WTC11 (cell line): ENCODE measurements at regions not wholly inside any gene's neighbourhood (a gene's known extent, or its start where the extent isn't known, plus 50 kb on each side); places are given as distances from the start of the nearest gene placed in this dataset.

ENCODE experiments used
- ATAC-seq: fragments of 200-7000 bp; cut with Tn5 transposase; 2 replicates; pipeline ENCODE4 v1.10.0; 2021; ENCODE audit warnings: mild to moderate bottlenecking, moderate library complexity
- CTCF ChIA-PET: fragments of 300-600 bp; sonication (Branson Sonifier 250); formaldehyde crosslinking; loops from one replicate; lab custom pipeline; 2021; ENCODE audit warnings: antibody characterized with exemption; lab: Charles Lee
- POLR2A ChIA-PET: fragments of 350-600 bp; sonication (Branson Sonifier 250); formaldehyde crosslinking; loops from one replicate; lab custom pipeline; 2021; ENCODE audit warnings: antibody characterized with exemption; lab: Charles Lee
- DNase-seq: peaks from one replicate; pipeline ENCODE4 v3.0.0; 2021; ENCODE audit warnings: low spot score
- H3K27ac Mint-ChIP-seq: 2 replicates; pipeline ENCODE4 v1.8.0; 2021; ENCODE audit warnings: mixed read lengths
- H3K27me3 Mint-ChIP-seq: 2 replicates; pipeline ENCODE4 v1.8.0; 2021; ENCODE audit warnings: low read depth, mild to moderate bottlenecking, moderate library complexity, mixed read lengths
- H3K36me3 Mint-ChIP-seq: 2 replicates; pipeline ENCODE4 v1.8.0; 2021; ENCODE audit warnings: mixed read lengths
- H3K4me1 Mint-ChIP-seq: 2 replicates; pipeline ENCODE4 v1.8.0; 2022; ENCODE audit warnings: mixed read lengths
- H3K4me3 Mint-ChIP-seq: 2 replicates; pipeline ENCODE4 v1.8.0; 2021; ENCODE audit warnings: mild to moderate bottlenecking, moderate library complexity, mixed read lengths
- H3K9me3 Mint-ChIP-seq: 2 replicates; pipeline ENCODE4 v1.8.0; 2021; ENCODE audit warnings: mixed read lengths
- CDX4 ChIP-seq: fragments of 250-450 bp; sonication (Bioruptor Pico); IDR thresholded peaks from 2 replicates; pipeline ENCODE4 v1.9.0; 2021; ENCODE audit warnings: moderate library complexity, mild to moderate bottlenecking, inconsistent platforms, borderline replicate concordance
- EMX1 ChIP-seq: fragments of 250-450 bp; sonication (Bioruptor Pico); IDR thresholded peaks from 2 replicates; pipeline ENCODE4 v1.8.0; 2021; ENCODE audit warnings: mild to moderate bottlenecking
- ESRRA ChIP-seq: sonication (generic); formaldehyde crosslinking; IDR thresholded peaks from 2 replicates; pipeline ENCODE4 v1.8.1; 2022; ENCODE audit warnings: mild to moderate bottlenecking, missing genetic modification reagents, borderline replicate concordance
- FOXP1 ChIP-seq: sonication (generic); formaldehyde crosslinking; IDR thresholded peaks from 2 replicates; pipeline ENCODE4 v1.8.0; 2022; ENCODE audit warnings: missing genetic modification reagents, mild to moderate bottlenecking, moderate library complexity, borderline replicate concordance
- GTF2I ChIP-seq: fragments of 250-450 bp; sonication (Bioruptor Pico); conservative IDR thresholded peaks from 2 replicates; pipeline ENCODE4 v1.4.0; 2021; ENCODE audit warnings: mild to moderate bottlenecking
- NFYB ChIP-seq: sonication (generic); formaldehyde crosslinking; conservative IDR thresholded peaks from 2 replicates; pipeline ENCODE4 v1.8.0; 2022; ENCODE audit warnings: low read depth, missing genetic modification reagents
- NR1H2 ChIP-seq: sonication (generic); formaldehyde crosslinking; IDR thresholded peaks from 2 replicates; pipeline ENCODE4 v1.9.0; 2021; ENCODE audit warnings: mild to moderate bottlenecking, moderate library complexity, missing genetic modification reagents
- NR3C1 ChIP-seq: sonication (generic); formaldehyde crosslinking; conservative IDR thresholded peaks from 2 replicates; pipeline ENCODE4 v1.8.1; 2023; ENCODE audit warnings: low read depth, mild to moderate bottlenecking, missing genetic modification reagents
- PRRX2 ChIP-seq: fragments of 250-450 bp; sonication (Bioruptor Pico); IDR thresholded peaks from 2 replicates; pipeline ENCODE4 v1.8.0; 2021; ENCODE audit warnings: mild to moderate bottlenecking
- SOX15 ChIP-seq: fragments of 250-450 bp; sonication (Bioruptor Pico); IDR thresholded peaks from 2 replicates; pipeline ENCODE4 v1.9.0; 2021; ENCODE audit warnings: mild to moderate bottlenecking
- TCF7 ChIP-seq: sonication (generic); formaldehyde crosslinking; IDR thresholded peaks from 2 replicates; pipeline ENCODE4 v1.8.0; 2022; ENCODE audit warnings: mild to moderate bottlenecking, low read depth, missing genetic modification reagents, moderate library complexity
- TP53 ChIP-seq: sonication (generic); formaldehyde crosslinking; IDR thresholded peaks from 2 replicates; pipeline ENCODE4 v1.8.1; 2023; ENCODE audit warnings: mild to moderate bottlenecking, missing genetic modification reagents
- USF1 ChIP-seq: sonication (generic); formaldehyde crosslinking; IDR thresholded peaks from 2 replicates; pipeline ENCODE4 v1.8.0; 2022; ENCODE audit warnings: mild to moderate bottlenecking, missing genetic modification reagents
- ZNF138 ChIP-seq: sonication (generic); formaldehyde crosslinking; conservative IDR thresholded peaks from 2 replicates; pipeline ENCODE4 v1.8.1; 2022; ENCODE audit warnings: mild to moderate bottlenecking, moderate library complexity, missing genetic modification reagents
- ZNF671 ChIP-seq: fragments of 250-450 bp; sonication (Bioruptor Pico); IDR thresholded peaks from 2 replicates; pipeline ENCODE4 v1.8.0; 2021; ENCODE audit warnings: mild to moderate bottlenecking
- ZSCAN18 ChIP-seq: fragments of 250-450 bp; sonication (Bioruptor Pico); IDR thresholded peaks from 2 replicates; pipeline ENCODE4 v2.1.2; 2022; ENCODE audit warnings: mild to moderate bottlenecking, moderate library complexity
- TF ChIP-seq, protein P1 (sequence below): sonication (generic); formaldehyde crosslinking; IDR thresholded peaks from 2 replicates; pipeline ENCODE4 v1.8.1; 2023; ENCODE audit warnings: mild to moderate bottlenecking, missing genetic modification reagents, moderate library complexity
- TF ChIP-seq, protein P2 (sequence below): sonication (generic); formaldehyde crosslinking; IDR thresholded peaks from 2 replicates; pipeline ENCODE4 v1.8.0; 2022; ENCODE audit warnings: mild to moderate bottlenecking, missing genetic modification reagents
- TF ChIP-seq, protein P3 (sequence below): sonication (generic); formaldehyde crosslinking; IDR thresholded peaks from 2 replicates; pipeline ENCODE4 v1.8.1; 2023; ENCODE audit warnings: mild to moderate bottlenecking, missing genetic modification reagents
- TF ChIP-seq, protein P4 (sequence below): sonication (generic); formaldehyde crosslinking; IDR thresholded peaks from 2 replicates; pipeline ENCODE4 v1.8.1; 2022; ENCODE audit warnings: low read depth, missing genetic modification reagents, borderline replicate concordance
- TF ChIP-seq, protein P5 (sequence below): sonication (generic); formaldehyde crosslinking; conservative IDR thresholded peaks from 2 replicates; pipeline ENCODE4 v1.8.1; 2023; ENCODE audit warnings: mild to moderate bottlenecking, low read depth, missing genetic modification reagents, moderate library complexity

DNA sequence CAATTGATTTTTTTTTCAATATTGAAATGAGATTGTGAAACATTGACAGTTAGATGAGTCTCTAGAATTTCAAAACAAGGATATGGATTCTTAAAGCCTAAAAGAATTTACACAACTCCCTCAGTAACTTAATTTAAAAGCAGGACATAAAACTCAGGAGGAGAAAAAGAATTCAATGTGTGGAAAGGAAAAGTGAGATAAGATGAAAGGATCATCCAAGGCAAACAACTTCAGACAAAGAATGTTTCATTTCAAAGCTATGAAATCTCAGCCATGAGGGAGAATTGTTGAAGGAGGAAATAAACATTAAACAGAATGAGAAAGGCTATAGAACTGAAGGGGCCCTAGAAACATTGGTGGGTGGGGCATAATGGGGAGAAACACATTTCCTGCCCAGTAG is 191.7 kb upstream of the NOX3 start:
- Mint-ChIP-seq H3K9me3 (peaks cover 2% of the 10 kb centered on the region), H3K27ac (no peak overlapping the region), H3K27me3 (no peaks in the 10 kb centered on the region), H3K4me3 (no peak overlapping the region), H3K4me1 (peaks cover 14% of the 10 kb centered on the region)
- POLR2A ChIA-PET: no interaction called here
- no peak; the same call in 1 of the 2 replicates for ATAC-seq
- CTCF ChIA-PET: no interaction called here
- TF ChIP-seq, protein P1, sequence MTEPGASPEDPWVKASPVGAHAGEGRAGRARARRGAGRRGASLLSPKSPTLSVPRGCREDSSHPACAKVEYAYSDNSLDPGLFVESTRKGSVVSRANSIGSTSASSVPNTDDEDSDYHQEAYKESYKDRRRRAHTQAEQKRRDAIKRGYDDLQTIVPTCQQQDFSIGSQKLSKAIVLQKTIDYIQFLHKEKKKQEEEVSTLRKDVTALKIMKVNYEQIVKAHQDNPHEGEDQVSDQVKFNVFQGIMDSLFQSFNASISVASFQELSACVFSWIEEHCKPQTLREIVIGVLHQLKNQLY (CRISPR knock-in tag): no peak
- TF ChIP-seq EMX1 (CRISPR knock-in tag) (no peak), NR3C1 (CRISPR knock-in tag) (no peak), NR1H2 (CRISPR knock-in tag) (no peak), CDX4 (CRISPR knock-in tag) (no peak), FOXP1 (CRISPR knock-in tag) (no peak), TCF7 (CRISPR knock-in tag) (no peak), GTF2I (CRISPR knock-in tag) (no peak), ESRRA (CRISPR knock-in tag) (no peak)
- TF ChIP-seq, protein P2, sequence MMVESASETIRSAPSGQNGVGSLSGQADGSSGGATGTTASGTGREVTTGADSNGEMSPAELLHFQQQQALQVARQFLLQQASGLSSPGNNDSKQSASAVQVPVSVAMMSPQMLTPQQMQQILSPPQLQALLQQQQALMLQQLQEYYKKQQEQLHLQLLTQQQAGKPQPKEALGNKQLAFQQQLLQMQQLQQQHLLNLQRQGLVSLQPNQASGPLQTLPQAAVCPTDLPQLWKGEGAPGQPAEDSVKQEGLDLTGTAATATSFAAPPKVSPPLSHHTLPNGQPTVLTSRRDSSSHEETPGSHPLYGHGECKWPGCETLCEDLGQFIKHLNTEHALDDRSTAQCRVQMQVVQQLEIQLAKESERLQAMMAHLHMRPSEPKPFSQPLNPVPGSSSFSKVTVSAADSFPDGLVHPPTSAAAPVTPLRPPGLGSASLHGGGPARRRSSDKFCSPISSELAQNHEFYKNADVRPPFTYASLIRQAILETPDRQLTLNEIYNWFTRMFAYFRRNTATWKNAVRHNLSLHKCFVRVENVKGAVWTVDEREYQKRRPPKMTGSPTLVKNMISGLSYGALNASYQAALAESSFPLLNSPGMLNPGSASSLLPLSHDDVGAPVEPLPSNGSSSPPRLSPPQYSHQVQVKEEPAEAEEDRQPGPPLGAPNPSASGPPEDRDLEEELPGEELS: no peak
- TF ChIP-seq, protein P3, sequence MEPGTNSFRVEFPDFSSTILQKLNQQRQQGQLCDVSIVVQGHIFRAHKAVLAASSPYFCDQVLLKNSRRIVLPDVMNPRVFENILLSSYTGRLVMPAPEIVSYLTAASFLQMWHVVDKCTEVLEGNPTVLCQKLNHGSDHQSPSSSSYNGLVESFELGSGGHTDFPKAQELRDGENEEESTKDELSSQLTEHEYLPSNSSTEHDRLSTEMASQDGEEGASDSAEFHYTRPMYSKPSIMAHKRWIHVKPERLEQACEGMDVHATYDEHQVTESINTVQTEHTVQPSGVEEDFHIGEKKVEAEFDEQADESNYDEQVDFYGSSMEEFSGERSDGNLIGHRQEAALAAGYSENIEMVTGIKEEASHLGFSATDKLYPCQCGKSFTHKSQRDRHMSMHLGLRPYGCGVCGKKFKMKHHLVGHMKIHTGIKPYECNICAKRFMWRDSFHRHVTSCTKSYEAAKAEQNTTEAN (CRISPR knock-in tag): no peak
- TF ChIP-seq, all 79 proteins: peak for 0
- H3K36me3 Mint-ChIP-seq: peaks cover 2% of the 10 kb centered on the region
- DNase-seq: no peak

GRCh38 chr6:155646443-155646842 is 190.8 kb upstream of the NOX3 start:
- CTCF ChIA-PET: no interaction called here
- H3K4me1 Mint-ChIP-seq: peaks cover 14% of the 10 kb centered on the region
- H3K36me3 Mint-ChIP-seq: peaks cover 6% of the 10 kb centered on the region
- POLR2A ChIA-PET: no interaction called here
- H3K4me3 Mint-ChIP-seq: no peak overlapping the region
- H3K9me3 Mint-ChIP-seq: peaks cover 6% of the 10 kb centered on the region
- no peaks in the 10 kb centered on the region for H3K27me3 Mint-ChIP-seq
- no peak overlapping the region for H3K27ac Mint-ChIP-seq
- no peak for ATAC-seq
- DNase-seq: no peak
- TF ChIP-seq TCF7 (CRISPR knock-in tag): no peak
- TF ChIP-seq, protein P2: no peak
- TF ChIP-seq, protein P4, sequence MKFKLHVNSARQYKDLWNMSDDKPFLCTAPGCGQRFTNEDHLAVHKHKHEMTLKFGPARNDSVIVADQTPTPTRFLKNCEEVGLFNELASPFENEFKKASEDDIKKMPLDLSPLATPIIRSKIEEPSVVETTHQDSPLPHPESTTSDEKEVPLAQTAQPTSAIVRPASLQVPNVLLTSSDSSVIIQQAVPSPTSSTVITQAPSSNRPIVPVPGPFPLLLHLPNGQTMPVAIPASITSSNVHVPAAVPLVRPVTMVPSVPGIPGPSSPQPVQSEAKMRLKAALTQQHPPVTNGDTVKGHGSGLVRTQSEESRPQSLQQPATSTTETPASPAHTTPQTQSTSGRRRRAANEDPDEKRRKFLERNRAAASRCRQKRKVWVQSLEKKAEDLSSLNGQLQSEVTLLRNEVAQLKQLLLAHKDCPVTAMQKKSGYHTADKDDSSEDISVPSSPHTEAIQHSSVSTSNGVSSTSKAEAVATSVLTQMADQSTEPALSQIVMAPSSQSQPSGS (CRISPR knock-in tag): no peak
- TF ChIP-seq, protein P5, sequence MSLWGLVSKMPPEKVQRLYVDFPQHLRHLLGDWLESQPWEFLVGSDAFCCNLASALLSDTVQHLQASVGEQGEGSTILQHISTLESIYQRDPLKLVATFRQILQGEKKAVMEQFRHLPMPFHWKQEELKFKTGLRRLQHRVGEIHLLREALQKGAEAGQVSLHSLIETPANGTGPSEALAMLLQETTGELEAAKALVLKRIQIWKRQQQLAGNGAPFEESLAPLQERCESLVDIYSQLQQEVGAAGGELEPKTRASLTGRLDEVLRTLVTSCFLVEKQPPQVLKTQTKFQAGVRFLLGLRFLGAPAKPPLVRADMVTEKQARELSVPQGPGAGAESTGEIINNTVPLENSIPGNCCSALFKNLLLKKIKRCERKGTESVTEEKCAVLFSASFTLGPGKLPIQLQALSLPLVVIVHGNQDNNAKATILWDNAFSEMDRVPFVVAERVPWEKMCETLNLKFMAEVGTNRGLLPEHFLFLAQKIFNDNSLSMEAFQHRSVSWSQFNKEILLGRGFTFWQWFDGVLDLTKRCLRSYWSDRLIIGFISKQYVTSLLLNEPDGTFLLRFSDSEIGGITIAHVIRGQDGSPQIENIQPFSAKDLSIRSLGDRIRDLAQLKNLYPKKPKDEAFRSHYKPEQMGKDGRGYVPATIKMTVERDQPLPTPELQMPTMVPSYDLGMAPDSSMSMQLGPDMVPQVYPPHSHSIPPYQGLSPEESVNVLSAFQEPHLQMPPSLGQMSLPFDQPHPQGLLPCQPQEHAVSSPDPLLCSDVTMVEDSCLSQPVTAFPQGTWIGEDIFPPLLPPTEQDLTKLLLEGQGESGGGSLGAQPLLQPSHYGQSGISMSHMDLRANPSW: no peak
- TF ChIP-seq ZNF138 (CRISPR knock-in tag): no peak
- no peak for TF ChIP-seq USF1
- no peak for TF ChIP-seq FOXP1 (CRISPR knock-in tag)
- no peak for TF ChIP-seq EMX1 (CRISPR knock-in tag)
- TF ChIP-seq SOX15 (CRISPR knock-in tag): no peak
- TF ChIP-seq NFYB (CRISPR knock-in tag): no peak
- no peak for TF ChIP-seq ZNF671 (CRISPR knock-in tag)
- no peak for TF ChIP-seq TP53 (CRISPR knock-in tag)
- TF ChIP-seq PRRX2: no peak
- TF ChIP-seq ZSCAN18: no peak
